ENCODE measurements at regions not wholly inside any gene's neighbourhood (a gene's known extent, or its start where the extent isn't known, plus 50 kb on each side); places are given as distances from the start of the nearest gene placed in this dataset.
"Not testable (repeated sequence)": the region's sequence is repeated elsewhere in the genome, so short reads cannot be mapped to it uniquely, and the experiment has no call there.

- TF ChIP-seq CTCF (IDR thresholded peaks at IDR 0.05; ENCODE audit: extremely low read depth, insufficient read depth, missing control alignments), result no peak
- DNase-seq (ENCODE audit: low spot score), result no peak
- in situ Hi-C loops (cut with MboI; ENCODE audit: low pct_unique_long_range_greater_than_20kb, low sequenced_read_pairs, unreplicated experiment), result no loop called here
These were observed 75.8 kb upstream of the PCAT7 start for GRCh38 chr9:94478755-94479730.

GRCh38 chr9:94479757-94480156 is 75.1 kb upstream of the PCAT7 start:
- no peak for TF ChIP-seq CTCF (IDR thresholded peaks at IDR 0.05; ENCODE audit: extremely low read depth, insufficient read depth, missing control alignments)
- in situ Hi-C loops (cut with MboI; ENCODE audit: low pct_unique_long_range_greater_than_20kb, low sequenced_read_pairs, unreplicated experiment), result no loop called here
- DNase-seq (ENCODE audit: low spot score), result no peak

GRCh38 chr9:94480205-94480604 is 74.7 kb upstream of the PCAT7 start:
- no peak for DNase-seq (ENCODE audit: low spot score)
- in situ Hi-C loops (cut with MboI; ENCODE audit: low pct_unique_long_range_greater_than_20kb, low sequenced_read_pairs, unreplicated experiment), result no loop called here
- no peak for TF ChIP-seq CTCF (IDR thresholded peaks at IDR 0.05; ENCODE audit: extremely low read depth, insufficient read depth, missing control alignments)

- in situ Hi-C loops (cut with MboI; ENCODE audit: low pct_unique_long_range_greater_than_20kb, low sequenced_read_pairs, unreplicated experiment), result no loop called here
- no peak for TF ChIP-seq CTCF (IDR thresholded peaks at IDR 0.05; ENCODE audit: extremely low read depth, insufficient read depth, missing control alignments)
- no peak for DNase-seq (ENCODE audit: low spot score)
These were observed 72.8 kb upstream of the PCAT7 start for GRCh38 chr9:94482110-94482509.

- no peak for TF ChIP-seq CTCF (IDR thresholded peaks at IDR 0.05; ENCODE audit: extremely low read depth, insufficient read depth, missing control alignments)
- in situ Hi-C loops (cut with MboI; ENCODE audit: low pct_unique_long_range_greater_than_20kb, low sequenced_read_pairs, unreplicated experiment), result no loop called here
- no peak for DNase-seq (ENCODE audit: low spot score)
These were observed 64.4 kb upstream of the PCAT7 start for GRCh38 chr9:94490465-94490864.

GRCh38 chr9:94492125-94492524 is 62.8 kb upstream of the PCAT7 start:
- in situ Hi-C loops (cut with MboI; ENCODE audit: low pct_unique_long_range_greater_than_20kb, low sequenced_read_pairs, unreplicated experiment), result not testable (repeated sequence)
- DNase-seq (ENCODE audit: low spot score), result peak; percentile 18

- TF ChIP-seq CTCF (IDR thresholded peaks at IDR 0.05; ENCODE audit: extremely low read depth, insufficient read depth, missing control alignments), result no peak
- DNase-seq (ENCODE audit: low spot score), result no peak
- in situ Hi-C loops (cut with MboI; ENCODE audit: low pct_unique_long_range_greater_than_20kb, low sequenced_read_pairs, unreplicated experiment), result no loop called here
These were observed 56.0 kb upstream of the PCAT7 start for GRCh38 chr9:94498801-94499453.

Measured in GM13977 (cell line).